ENCODE measurements at regions not wholly inside any gene's neighbourhood (a gene's known extent, or its start where the extent isn't known, plus 50 kb on each side); places are given as distances from the start of the nearest gene placed in this dataset.

DNA sequence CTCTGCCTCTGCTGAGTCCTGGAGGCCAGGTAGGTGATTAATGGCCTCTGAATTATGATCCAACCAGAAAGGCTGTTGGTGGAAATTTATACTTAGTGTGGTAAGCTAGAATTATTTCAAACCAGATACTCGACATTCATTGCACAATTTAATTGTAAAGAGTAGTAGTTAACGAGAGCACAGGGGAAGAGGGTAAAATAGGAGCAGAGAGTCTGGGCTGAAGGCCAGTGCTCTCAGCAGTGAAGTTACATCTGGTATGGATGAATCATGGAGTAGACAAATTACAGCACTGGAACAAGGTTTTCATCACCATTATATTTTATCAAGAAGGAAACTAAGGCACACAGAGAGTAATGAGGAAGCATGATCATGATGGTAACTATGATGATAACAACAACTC is 92.5 kb downstream of the TLR4 start:
- TF ChIP-seq, protein P1, sequence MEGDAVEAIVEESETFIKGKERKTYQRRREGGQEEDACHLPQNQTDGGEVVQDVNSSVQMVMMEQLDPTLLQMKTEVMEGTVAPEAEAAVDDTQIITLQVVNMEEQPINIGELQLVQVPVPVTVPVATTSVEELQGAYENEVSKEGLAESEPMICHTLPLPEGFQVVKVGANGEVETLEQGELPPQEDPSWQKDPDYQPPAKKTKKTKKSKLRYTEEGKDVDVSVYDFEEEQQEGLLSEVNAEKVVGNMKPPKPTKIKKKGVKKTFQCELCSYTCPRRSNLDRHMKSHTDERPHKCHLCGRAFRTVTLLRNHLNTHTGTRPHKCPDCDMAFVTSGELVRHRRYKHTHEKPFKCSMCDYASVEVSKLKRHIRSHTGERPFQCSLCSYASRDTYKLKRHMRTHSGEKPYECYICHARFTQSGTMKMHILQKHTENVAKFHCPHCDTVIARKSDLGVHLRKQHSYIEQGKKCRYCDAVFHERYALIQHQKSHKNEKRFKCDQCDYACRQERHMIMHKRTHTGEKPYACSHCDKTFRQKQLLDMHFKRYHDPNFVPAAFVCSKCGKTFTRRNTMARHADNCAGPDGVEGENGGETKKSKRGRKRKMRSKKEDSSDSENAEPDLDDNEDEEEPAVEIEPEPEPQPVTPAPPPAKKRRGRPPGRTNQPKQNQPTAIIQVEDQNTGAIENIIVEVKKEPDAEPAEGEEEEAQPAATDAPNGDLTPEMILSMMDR (IDR thresholded peaks at IDR 0.05; ENCODE audit: low read length) = no peak
- TF ChIP-seq EZH2 (IDR thresholded peaks at IDR 0.05; ENCODE audit: borderline replicate concordance, low read length) = no peak

Measured in OCI-LY1 (cell line).